ENCODE measurements at regions not wholly inside any gene's neighbourhood (a gene's known extent, or its start where the extent isn't known, plus 50 kb on each side); places are given as distances from the start of the nearest gene placed in this dataset.
"Not testable (repeated sequence)": the region's sequence is repeated elsewhere in the genome, so short reads cannot be mapped to it uniquely, and the experiment has no call there.

DNA sequence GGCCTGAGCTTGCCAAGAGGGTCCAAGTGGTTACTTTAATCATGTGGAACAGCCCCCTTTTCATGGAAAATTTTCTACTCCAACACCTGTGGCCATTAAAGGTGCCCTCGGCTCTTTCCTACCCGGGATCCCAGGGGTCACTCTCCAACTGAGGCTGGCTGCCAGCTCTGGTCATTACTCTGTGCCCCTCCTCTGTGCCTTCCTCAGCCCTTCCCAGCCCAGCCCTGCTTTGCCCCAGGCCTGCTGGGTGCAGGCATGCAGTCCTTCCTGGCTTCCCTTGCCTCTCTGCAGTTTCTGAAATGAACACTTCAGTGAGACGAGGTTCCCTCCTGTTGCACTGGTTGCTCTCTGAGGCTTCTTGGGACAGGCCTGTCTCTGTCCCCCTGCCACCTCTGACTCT is 951.1 kb upstream of the ZNF722 start:
- DNase-seq (ENCODE audit: extremely low spot score): no peak
- ChIA-PET POLR2A (no interaction called here), CTCF (no interaction called here)
- TF ChIP-seq, protein P1, sequence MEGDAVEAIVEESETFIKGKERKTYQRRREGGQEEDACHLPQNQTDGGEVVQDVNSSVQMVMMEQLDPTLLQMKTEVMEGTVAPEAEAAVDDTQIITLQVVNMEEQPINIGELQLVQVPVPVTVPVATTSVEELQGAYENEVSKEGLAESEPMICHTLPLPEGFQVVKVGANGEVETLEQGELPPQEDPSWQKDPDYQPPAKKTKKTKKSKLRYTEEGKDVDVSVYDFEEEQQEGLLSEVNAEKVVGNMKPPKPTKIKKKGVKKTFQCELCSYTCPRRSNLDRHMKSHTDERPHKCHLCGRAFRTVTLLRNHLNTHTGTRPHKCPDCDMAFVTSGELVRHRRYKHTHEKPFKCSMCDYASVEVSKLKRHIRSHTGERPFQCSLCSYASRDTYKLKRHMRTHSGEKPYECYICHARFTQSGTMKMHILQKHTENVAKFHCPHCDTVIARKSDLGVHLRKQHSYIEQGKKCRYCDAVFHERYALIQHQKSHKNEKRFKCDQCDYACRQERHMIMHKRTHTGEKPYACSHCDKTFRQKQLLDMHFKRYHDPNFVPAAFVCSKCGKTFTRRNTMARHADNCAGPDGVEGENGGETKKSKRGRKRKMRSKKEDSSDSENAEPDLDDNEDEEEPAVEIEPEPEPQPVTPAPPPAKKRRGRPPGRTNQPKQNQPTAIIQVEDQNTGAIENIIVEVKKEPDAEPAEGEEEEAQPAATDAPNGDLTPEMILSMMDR (IDR thresholded peaks at IDR 0.05; ENCODE audit: control extremely low read depth, extremely low read depth, low read depth, missing control alignments): no peak

DNA sequence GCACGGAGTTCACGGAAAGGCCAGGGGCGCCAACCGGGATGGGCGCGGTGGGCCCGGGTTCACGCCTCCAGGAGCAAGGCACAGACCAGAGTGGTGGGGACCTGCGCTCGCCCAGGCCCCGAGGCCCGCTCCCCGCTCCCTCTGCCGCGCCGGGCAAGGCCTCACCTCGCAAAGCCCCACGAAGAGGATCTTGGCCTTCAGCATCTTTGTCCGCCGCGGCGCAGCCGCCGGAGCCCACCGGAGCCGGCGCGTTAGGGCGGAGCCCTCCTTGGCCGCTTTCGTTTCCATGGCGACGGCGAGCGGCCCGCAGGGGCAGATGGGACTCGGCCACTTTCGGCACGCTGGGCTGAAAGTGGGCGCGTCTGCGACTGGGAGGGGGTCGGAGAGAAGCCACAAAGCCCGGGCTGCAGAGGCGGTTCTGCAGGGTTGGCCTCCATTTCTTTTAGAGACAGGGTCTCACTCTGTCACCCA is 944.4 kb upstream of the ZNF722 start:
- CTCF ChIA-PET: no interaction called here
- POLR2A ChIA-PET: no interaction called here
- DNase-seq (ENCODE audit: extremely low spot score): no peak
- TF ChIP-seq, protein P1 (IDR thresholded peaks at IDR 0.05; ENCODE audit: control extremely low read depth, extremely low read depth, low read depth, missing control alignments): no peak

DNA sequence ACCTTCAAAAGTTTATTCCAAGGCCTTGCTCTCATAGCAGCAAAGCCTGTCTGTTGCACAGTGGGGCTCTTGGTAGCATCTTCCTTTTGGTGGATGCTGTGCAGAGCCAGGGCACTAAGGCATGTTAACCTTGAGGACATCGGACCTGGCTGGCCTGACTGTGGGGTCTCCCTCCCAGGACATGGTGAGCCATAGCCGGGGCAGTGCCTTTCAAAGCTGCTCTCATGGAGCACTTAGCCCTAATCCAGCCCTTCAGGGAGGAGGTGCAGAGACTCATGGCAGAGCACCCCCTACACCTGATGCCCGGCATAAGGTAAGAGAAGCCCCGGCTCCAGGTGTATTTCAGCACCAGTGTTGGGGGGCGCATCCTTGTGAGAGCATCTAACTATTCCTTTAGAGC is 941.4 kb upstream of the ZNF722 start:
- DNase-seq (ENCODE audit: extremely low spot score): no peak
- TF ChIP-seq, protein P1 (IDR thresholded peaks at IDR 0.05; ENCODE audit: control extremely low read depth, extremely low read depth, low read depth, missing control alignments): no peak
- ChIA-PET POLR2A (no interaction called here), CTCF (no interaction called here)

DNA sequence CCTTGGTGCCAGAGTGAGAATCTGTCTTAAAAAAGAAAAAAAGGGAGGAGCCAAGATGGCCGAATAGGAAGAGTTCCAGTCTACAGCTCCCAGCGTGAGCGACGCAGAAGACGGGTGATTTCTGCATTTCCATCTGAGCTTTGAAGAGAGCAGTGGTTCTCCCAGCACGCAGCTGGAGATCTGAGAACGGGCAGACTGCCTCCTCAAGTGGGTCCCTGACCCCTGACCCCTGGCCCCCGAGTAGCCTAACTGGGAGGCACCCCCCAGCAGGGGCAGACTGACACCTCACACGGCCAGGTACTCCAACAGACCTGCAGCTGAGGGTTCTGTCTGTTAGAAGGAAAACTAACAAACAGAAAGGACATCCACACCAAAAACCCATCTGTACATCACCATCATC is 937.9 kb upstream of the ZNF722 start:
- POLR2A ChIA-PET; DNase-seq (ENCODE audit: extremely low spot score); CTCF ChIA-PET: not testable (repeated sequence)

DNA sequence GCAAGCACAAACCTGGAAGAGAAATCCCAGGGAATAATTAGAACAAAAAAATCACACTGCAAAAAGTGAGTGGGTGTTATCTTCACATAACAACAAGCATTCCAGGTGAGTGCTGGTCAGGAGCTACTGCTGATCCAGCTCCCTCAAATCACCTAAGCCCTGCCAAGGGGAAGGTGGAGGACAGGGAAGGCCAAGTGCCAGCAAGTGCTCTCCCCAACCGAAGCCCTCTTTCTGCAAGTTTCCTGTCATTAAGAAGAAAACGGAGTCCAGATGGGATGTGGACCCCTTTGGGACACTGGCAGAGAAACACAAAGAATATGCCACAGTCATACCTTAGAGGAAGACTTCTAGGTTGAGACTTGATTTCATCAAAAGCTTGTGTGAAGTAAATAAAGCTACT is 933.0 kb upstream of the ZNF722 start:
- ChIA-PET CTCF (no interaction called here), POLR2A (no interaction called here)
- DNase-seq (ENCODE audit: extremely low spot score): no peak
- TF ChIP-seq, protein P1 (IDR thresholded peaks at IDR 0.05; ENCODE audit: control extremely low read depth, extremely low read depth, low read depth, missing control alignments): no peak

DNA sequence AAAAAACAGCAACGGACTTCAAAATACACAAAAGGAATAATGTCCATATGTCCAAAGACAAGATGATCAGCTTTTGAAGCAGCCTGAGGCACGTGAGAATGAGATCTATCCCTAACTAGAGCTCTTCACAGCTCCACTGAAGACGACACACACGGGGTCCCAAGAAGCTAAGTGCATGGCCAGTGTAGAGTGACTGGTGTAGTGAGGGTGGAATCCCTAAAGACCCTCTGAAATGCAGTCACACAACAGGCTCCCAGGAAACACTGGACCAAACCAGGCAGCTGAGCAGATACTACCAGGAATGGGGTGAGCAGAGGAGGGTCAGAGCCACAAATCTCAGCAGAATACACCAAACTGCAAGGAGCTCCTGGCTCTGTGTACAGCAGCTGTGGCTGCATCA is 932.4 kb upstream of the ZNF722 start:
- CTCF ChIA-PET; POLR2A ChIA-PET; DNase-seq (ENCODE audit: extremely low spot score): not testable (repeated sequence)

DNA sequence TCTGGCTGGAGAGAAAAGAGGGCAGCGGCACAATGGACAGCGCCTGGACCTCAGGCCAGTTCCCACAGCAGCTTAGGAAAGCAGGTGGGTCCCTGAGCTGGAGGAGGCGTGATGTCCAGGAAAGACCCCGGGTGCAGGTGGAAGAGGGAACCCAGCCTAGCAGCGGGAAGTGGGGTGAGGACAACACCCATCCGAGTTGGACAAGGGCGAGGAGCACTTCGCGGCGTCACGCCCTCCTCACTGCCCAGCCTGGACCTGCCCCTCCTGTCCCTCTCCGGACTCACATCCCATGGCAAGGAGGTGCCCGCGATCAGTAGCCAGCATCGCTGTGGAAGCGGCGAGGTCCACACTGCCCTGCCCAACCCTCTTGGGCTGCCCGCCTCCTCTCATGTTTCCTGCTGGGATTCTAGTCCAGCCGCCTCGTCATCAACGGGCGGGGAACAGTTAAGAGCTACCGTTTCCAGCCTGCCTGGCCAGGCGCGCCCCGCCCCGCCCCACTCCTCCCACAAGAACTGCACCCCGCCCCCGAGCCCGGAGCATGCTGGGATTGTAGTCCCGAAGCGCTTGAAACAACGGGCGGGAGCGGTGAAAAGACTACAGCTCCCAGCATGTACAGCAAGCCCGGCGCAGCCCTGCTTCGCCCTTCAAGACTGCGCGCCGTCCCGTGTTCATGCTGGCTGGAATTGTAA is 930.6 kb upstream of the ZNF722 start:
- ChIA-PET CTCF (no interaction called here), POLR2A (no interaction called here)
- DNase-seq (ENCODE audit: extremely low spot score): no peak
- TF ChIP-seq, protein P1 (IDR thresholded peaks at IDR 0.05; ENCODE audit: control extremely low read depth, extremely low read depth, low read depth, missing control alignments): no peak

DNA sequence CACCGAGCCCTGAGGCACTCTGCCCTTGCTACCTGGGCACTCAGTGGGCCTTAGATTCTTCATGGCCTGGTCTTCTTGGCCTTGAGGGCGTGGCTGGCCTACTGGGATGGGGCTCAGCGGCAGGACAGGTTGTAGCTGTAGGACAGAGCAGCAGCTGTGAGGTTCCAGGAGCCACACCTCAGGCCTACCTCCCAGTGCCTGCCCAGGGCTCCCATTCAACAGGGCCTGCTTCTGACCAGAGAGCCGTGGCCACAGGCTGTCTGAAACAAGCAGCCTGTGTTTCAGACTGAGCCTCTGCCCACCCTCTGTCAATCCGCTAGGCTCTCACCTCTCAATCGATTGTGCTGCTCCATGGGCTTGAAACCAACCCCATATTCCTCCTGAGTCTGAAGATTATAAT is 928.0 kb upstream of the ZNF722 start:
- TF ChIP-seq, protein P1 (IDR thresholded peaks at IDR 0.05; ENCODE audit: control extremely low read depth, extremely low read depth, low read depth, missing control alignments): no peak
- DNase-seq (ENCODE audit: extremely low spot score): no peak
- ChIA-PET CTCF (no interaction called here), POLR2A (no interaction called here)

All from GM10248 (cell line).